NOMO-1 treated with DMSO at 0.1 percent for 48 hours (cell line): ENCODE measurements at regions not wholly inside any gene's neighbourhood (a gene's known extent, or its start where the extent isn't known, plus 50 kb on each side); places are given as distances from the start of the nearest gene placed in this dataset.
A peak's percentile ranks its signal among the peaks of the same experiment; 100 is the strongest.

Experiments used
- DNase-seq: peaks from one replicate; lab custom pipeline; 2025; ENCODE audit not compliant: unreplicated experiment; lab: John Stamatoyannopoulos, UW

GRCh38 chr11:127627629-127628457 lies 627.3 kb upstream of the KIRREL3 start:
- no peak for DNase-seq

DNA sequence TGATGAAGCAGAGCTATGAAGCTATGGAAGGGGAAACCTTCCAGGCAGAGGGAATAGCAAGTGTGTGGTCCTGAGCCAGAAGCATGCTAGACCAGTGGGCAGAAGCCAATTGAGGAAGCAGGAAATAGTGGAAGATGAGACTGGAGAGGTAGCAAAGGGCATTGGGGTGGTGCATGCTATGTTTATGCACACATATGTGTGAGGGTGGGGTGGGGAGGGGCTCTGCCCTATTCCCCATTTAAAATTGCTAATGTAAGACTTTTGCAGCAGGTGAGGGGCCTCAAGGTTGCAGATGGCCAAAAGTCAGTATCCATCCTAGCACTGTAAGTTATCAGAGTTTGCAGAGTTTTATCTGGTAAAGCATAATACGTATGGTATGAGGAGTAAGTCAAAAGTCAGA lies 626.6 kb upstream of the KIRREL3 start:
- DNase-seq, result no peak

- no peak for DNase-seq
Measured at GRCh38 chr11:127625402-127625801, 624.8 kb upstream of the KIRREL3 start.

GRCh38 chr11:127624306-127624856 lies 623.8 kb upstream of the KIRREL3 start:
- DNase-seq, result no peak

DNA sequence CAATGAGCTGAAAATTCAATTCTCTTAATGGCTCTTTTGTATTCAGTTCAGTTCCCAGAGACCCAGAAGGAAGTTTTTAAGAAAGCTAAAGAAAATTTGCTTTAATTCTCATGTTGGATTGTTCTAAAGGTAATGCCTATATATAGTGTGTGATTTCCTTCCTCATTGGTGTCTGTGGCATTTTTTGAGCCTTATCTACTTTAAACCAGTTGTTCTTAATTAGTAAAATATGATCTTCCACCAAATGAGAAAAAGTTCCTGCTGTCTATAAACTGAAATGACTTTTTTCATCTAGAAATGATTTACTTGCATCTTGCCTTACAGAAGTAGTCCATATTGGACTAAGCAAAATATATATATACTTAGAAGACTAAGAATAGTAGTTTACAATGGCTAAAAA lies 622.1 kb upstream of the KIRREL3 start:
- DNase-seq, result no peak

GRCh38 chr11:127620671-127621070 lies 620.1 kb upstream of the KIRREL3 start:
- DNase-seq, result peak; percentile 13

GRCh38 chr11:127619946-127620345 lies 619.4 kb upstream of the KIRREL3 start:
- DNase-seq, result no peak

DNA sequence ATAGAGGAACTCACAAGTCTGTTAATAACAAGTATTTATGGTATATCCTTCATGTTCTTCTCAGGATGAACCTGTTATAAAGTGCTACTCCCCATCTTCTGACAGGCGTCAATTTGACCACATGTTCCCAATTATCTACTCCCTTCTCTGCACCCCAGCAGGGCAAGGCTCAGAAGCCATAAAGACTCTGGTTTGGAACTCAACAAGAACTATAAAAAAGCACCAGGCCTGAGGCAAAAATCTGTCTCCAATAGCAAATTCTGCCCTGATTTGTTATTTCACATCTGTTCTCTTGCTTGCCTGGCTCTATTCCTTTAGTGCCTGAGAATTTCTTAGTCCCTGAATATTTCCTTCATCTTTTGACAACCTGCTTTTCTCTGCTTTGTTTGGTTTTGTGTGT lies 618.2 kb upstream of the KIRREL3 start:
- no peak for DNase-seq

GRCh38 chr11:127616158-127616557 lies 615.6 kb upstream of the KIRREL3 start:
- DNase-seq, result no peak

GRCh38 chr11:127612607-127613006 lies 612.0 kb upstream of the KIRREL3 start:
- DNase-seq, result no peak

- no peak for DNase-seq
Measured at GRCh38 chr11:127609025-127609773, 608.6 kb upstream of the KIRREL3 start.

GRCh38 chr11:127607487-127608085 lies 607.0 kb upstream of the KIRREL3 start:
- no peak for DNase-seq

GRCh38 chr11:127601578-127601977 lies 601.0 kb upstream of the KIRREL3 start:
- DNase-seq, result no peak

- DNase-seq, result no peak
Measured at GRCh38 chr11:127600674-127601073, 600.1 kb upstream of the KIRREL3 start.

GRCh38 chr11:127598476-127598875 lies 597.9 kb upstream of the KIRREL3 start:
- no peak for DNase-seq

DNA sequence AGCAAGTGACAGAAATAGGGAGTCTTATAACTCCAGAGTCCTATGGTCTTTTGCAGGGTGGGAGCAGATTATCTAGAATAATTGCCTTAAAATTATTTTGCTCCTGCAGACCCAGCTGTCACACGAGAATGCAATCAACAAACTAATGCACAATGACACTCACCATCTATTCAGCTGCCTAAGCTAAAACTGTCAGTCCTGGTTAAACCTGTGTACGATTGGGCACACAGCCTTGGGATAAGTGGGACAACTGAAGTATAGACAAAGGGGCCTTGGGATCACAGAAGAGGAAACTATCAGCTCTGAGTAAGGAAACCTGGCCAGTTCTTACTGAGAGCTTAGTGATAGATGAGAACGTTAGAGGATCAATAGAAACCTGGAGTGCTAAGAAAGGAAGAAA lies 595.9 kb upstream of the KIRREL3 start:
- no peak for DNase-seq

- no peak for DNase-seq
Measured at GRCh38 chr11:127592371-127592770, 591.8 kb upstream of the KIRREL3 start.

GRCh38 chr11:127590314-127590713 lies 589.7 kb upstream of the KIRREL3 start:
- DNase-seq, result no peak

GRCh38 chr11:127588431-127588830 lies 587.9 kb upstream of the KIRREL3 start:
- no peak for DNase-seq

DNA sequence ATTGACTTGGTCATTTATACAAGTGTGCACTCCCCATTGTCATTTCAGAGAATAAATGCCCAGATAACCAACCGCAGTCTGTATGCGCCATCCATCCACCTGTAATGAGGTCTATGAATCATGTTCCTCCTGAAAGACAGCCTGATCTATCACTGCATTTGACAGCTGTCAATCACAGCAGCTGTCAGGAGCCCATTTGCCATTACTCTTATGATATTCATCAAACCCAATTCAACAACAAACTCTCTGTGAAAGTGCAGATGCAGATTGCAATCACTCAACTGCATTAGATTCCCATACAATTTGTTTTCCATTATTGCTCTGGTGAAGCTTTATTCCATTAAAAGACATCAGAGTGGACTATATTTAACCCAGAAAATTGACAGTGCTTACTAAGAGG lies 586.9 kb upstream of the KIRREL3 start:
- DNase-seq, result no peak

- DNase-seq, result no peak
Measured at GRCh38 chr11:127576210-127576609, 575.6 kb upstream of the KIRREL3 start.

DNA sequence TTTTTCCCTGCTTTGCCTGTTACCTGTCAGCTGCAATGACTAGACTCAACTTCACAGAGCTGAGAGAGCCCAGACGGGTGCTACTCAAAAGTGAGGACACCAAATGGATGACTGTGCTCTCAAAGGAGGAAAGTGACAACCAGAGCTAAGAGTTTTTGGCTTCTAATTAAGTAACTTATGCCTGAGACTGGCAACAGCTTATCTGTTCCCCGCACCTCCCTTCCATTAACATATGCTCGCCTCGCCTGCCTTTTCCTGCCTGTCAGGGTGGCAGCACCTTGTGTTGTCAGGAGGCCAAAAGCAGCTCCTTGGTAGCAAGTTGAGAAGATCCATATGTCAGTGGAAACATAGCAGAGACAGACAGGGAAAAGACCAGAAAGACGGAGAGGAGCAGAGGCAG lies 573.9 kb upstream of the KIRREL3 start:
- DNase-seq, result no peak
